LNCAP (cell line): ENCODE measurements at regions not wholly inside any gene's neighbourhood (a gene's known extent, or its start where the extent isn't known, plus 50 kb on each side); places are given as distances from the start of the nearest gene placed in this dataset.

ENCODE experiments used
- CTCF ChIP-seq: fragments of 450-650 bp; IDR thresholded peaks from 2 replicates; pipeline ENCODE4 v1.5.1; 2017; ENCODE audit warnings: mild to moderate bottlenecking

DNA sequence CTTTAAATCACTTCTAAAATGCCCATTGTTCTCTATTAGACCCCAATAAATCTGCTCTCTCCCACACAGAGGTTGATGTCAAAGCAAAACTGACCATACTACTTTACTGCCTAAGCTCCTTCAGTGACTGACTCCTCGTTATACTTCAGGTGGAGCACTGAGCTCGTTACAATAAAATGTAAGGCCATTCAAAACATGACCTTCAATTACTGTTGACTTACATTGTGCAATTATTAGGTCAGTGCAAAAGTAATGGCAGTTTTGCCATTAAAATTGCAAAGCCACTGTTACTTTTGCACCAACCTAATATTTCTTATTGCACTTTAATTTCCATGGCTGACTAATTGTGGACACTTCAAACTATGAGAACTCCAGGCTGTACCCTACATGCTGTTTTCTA lies 314.9 kb downstream of the MZT1 start:
- TF ChIP-seq CTCF, result no peak

GRCh38 chr13:72405441-72405840 lies 322.0 kb downstream of the MZT1 start:
- TF ChIP-seq CTCF, result no peak

- TF ChIP-seq CTCF, result no peak
These were observed 323.9 kb downstream of the MZT1 start for GRCh38 chr13:72403396-72404010.

DNA sequence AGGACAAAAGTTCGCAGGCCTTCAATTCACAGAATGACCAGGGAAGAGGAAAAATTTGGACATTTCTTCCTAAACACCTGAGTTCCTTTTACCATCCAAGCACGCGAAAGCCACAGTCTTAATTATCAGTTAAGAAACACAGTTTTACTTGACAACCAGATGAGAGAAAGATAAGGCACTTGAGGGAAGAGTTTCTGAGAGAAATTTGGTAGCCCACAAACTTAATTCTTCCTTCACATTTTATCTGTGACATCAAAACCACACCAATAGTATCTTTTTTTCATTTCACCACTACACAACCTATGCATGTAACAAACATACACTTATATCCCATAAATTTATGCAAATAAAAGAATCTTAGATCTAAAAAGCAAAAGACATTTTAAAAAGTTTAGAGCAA lies 326.6 kb downstream of the MZT1 start:
- TF ChIP-seq CTCF, result no peak

DNA sequence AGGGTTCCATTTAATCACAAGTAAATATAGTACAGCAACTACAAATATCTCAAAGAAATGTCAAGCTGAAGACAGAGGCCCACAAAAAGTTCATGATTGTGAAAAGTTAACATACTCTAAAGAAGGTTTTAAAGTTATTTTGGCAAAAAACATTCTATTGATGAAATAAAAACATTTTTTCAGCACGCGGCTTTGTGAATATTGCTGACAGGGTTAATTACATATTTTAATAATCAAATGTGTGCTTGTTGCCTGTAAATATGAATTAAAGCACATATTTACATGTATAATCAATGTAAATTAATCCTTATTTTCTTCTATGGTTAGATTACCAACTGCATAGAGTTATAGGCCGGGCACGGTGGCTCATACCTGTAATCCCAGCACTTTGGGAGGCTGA lies 328.1 kb downstream of the MZT1 start:
- TF ChIP-seq CTCF, result no peak

DNA sequence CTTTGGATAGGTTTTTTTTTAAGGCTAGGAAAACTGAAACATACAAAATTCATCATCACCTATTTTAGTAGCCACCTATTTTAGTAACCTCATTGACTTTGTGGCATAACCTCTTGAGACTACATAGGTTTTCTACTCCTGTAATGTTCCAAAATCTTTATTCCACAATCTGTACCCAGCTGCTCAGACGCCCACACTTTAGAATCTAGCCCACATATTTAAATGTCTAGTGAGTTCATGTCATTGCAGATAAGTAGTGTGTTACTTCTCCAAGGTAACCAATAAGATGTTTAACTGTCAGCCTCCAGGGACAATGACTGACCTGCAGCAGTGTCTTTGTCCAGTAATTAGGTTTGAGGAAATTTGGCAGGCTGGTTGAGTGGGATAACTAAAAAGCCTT lies 330.2 kb downstream of the MZT1 start:
- no peak for TF ChIP-seq CTCF

DNA sequence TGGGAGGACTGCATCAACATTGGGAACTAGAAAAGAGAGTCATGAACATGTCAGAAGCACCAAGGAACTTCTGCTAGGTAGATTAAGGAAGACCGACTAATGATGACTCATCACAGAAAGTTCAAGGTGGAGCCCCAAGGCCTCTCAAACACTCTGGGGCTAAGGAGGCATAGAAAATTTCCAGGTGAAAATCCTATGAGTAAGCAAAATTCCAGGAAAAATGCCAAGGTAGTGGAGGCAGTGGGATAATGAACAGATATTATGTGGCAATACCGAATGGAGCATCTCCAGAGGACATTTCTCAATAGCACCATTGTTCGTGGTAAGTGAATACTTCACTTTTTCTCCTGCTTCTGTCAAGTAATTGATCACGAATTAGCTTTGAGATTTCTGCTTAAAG lies 336.5 kb downstream of the MZT1 start:
- no peak for TF ChIP-seq CTCF

- TF ChIP-seq CTCF, result no peak
These were observed 341.2 kb downstream of the MZT1 start for GRCh38 chr13:72386138-72386684.
